T-helper 2 cell treated with Interferon-gamma antibody and Interleukin-4, amounts not matched to agents 5 μg/mL and 100 μg/mL, for 36 hours (primary cell): ENCODE measurements at regions not wholly inside any gene's neighbourhood (a gene's known extent, or its start where the extent isn't known, plus 50 kb on each side); places are given as distances from the start of the nearest gene placed in this dataset.

Experiments used
- DNase-seq: peaks from one replicate; pipeline ENCODE4 v3.0.0; 2021; ENCODE audit warnings: low spot score
- H3K27ac Mint-ChIP-seq: one replicate; pipeline ENCODE4 v1.8.0; 2021; ENCODE audit warnings: mild to moderate bottlenecking, mixed read lengths
- H3K27me3 Mint-ChIP-seq: one replicate; pipeline ENCODE4 v1.8.0; 2021; ENCODE audit warnings: low read depth, mixed read lengths
- H3K36me3 Mint-ChIP-seq: one replicate; pipeline ENCODE4 v1.8.0; 2021; ENCODE audit warnings: low read depth, mixed read lengths
- H3K4me1 Mint-ChIP-seq: one replicate; pipeline ENCODE4 v1.8.0; 2021; ENCODE audit warnings: low read depth, mixed read lengths
- H3K4me3 Mint-ChIP-seq: one replicate; pipeline ENCODE4 v1.8.0; 2022; ENCODE audit warnings: mild to moderate bottlenecking, moderate library complexity, mixed read lengths
- H3K9me3 Mint-ChIP-seq: one replicate; pipeline ENCODE4 v1.8.0; 2021; ENCODE audit warnings: mixed read lengths

- Mint-ChIP-seq H3K27me3 (peaks cover 2% of the 10 kb centered on the region), H3K4me3 (no peak overlapping the region)
Measured at GRCh38 chr2:19846567-19846966, 55.2 kb downstream of the TTC32 start.

DNA sequence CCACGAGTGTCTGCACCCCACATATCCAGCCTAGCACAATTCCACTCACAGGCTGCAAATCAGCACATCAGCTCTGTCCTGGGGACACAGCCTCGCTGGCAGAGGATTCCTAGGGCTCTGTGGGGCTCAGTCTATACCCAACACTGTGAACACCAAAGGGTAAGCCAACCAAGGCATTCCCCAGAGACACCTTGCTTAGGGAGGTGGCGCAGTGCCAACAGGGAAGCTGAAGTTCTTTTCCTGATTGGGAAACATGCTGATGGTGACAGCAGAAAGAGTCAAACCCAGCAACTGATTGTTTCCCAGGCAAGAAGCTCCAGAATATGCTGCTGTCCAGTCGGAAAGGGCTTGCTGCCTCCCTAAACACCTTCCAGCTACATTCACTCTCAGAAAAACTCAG, 55.8 kb downstream of the TTC32 start:
- peaks cover 2% of the 10 kb centered on the region for H3K27me3 Mint-ChIP-seq
- no peak overlapping the region for H3K27ac Mint-ChIP-seq
- DNase-seq: no peak
- H3K4me1 Mint-ChIP-seq: no peaks in the 10 kb centered on the region
- H3K36me3 Mint-ChIP-seq: no peaks in the 10 kb centered on the region
- no peak overlapping the region for H3K4me3 Mint-ChIP-seq
- H3K9me3 Mint-ChIP-seq: no peaks in the 10 kb centered on the region

More at GRCh38 chr2:19846567-19846966, 55.2 kb downstream of the TTC32 start:
- Mint-ChIP-seq H3K4me1 (no peaks in the 10 kb centered on the region), H3K36me3 (no peaks in the 10 kb centered on the region), H3K9me3 (no peaks in the 10 kb centered on the region), H3K27ac (no peak overlapping the region)
- no peak for DNase-seq

DNA sequence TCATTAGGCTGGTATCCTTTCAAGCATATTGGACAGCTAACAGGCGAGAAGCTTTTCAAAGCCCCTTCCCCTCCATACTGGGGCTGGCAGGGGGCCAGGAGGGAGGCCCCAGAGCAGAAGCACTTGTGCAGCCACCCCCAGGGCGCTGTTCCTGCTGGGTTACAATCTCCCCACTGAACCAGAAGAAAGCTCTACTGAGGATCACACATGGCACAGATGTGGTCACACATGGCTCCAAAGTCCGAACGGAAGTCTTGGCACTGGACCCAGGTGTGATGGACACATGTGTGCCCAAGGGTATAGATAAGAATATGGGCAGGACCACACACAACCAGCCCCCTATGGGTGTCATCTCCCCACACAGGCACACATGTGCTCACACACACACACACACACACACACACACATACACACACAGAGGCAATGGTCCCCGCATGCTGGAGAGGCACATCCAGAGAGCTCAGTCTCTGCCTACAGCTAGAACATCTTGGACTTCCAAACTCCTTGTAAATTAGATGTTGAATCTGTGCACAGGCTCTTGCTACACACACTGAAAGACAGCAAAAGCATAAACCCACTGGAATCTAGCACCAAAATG, 56.4 kb downstream of the TTC32 start:
- Mint-ChIP-seq H3K4me3 (no peak overlapping the region), H3K9me3 (no peaks in the 10 kb centered on the region), H3K27ac (no peak overlapping the region), H3K36me3 (no peaks in the 10 kb centered on the region), H3K4me1 (no peaks in the 10 kb centered on the region), H3K27me3 (peaks cover 2% of the 10 kb centered on the region)
- DNase-seq: no peak

DNA sequence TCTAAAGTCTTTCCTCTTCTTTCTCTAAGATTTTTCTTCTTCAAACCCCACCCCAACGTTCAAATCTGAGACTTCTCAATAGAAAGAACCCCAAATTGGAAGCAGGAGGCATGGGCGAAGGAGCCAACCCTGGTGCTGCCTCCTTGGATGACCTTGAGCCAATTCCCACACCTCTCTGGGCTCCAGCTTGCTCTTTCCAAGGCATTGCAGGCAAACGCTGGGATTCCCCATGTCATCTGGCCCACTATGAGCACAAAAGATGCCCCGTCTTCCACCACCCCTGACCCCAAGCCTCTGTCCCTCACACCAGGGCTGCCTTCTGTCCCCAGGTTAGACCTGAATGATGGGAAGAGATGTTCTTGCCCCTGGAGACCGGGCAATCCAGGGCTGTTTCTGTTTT, 57.0 kb downstream of the TTC32 start:
- peaks cover 2% of the 10 kb centered on the region for H3K27me3 Mint-ChIP-seq
- no peak overlapping the region for H3K27ac Mint-ChIP-seq
- no peaks in the 10 kb centered on the region for H3K36me3 Mint-ChIP-seq
- H3K4me1 Mint-ChIP-seq: peaks cover 2% of the 10 kb centered on the region
- DNase-seq: no peak
- no peaks in the 10 kb centered on the region for H3K9me3 Mint-ChIP-seq
- no peak overlapping the region for H3K4me3 Mint-ChIP-seq

DNA sequence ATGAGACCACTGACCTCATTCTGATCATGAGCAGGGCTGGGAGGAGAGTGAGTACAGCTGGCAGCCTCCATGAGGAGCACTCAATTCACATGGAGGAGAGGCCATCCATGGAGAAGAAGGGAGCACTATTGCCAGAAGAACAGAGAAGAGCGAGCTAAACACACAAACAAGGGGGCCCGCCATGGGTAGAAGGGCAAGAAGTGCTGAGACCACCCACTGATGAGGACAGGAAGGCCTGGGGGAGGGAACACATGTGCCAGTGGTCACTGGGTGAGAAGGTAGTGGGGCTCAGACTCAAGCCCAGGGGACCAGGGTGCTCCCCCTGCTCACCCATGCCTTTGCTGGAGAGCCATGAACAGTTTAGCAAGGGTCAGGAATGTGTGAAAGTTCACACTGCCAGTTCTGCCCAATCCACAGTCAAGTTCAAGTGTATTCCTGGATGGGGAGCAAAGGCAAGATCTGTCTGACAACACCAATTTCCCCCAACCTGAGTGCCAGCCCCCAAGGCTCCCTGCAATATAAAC, 57.7 kb downstream of the TTC32 start:
- H3K27ac Mint-ChIP-seq: no peak overlapping the region
- DNase-seq: no peak
- H3K4me1 Mint-ChIP-seq: peaks cover 5% of the 10 kb centered on the region
- H3K27me3 Mint-ChIP-seq: peaks cover 2% of the 10 kb centered on the region
- no peaks in the 10 kb centered on the region for H3K9me3 Mint-ChIP-seq
- no peak overlapping the region for H3K4me3 Mint-ChIP-seq
- no peaks in the 10 kb centered on the region for H3K36me3 Mint-ChIP-seq

- peaks cover 7% of the 10 kb centered on the region for H3K27me3 Mint-ChIP-seq
- no peak overlapping the region for H3K27ac Mint-ChIP-seq
- DNase-seq: no peak
- H3K4me1 Mint-ChIP-seq: peaks cover 5% of the 10 kb centered on the region
- no peak overlapping the region for H3K4me3 Mint-ChIP-seq
- no peaks in the 10 kb centered on the region for H3K36me3 Mint-ChIP-seq
- H3K9me3 Mint-ChIP-seq: no peaks in the 10 kb centered on the region
Measured at GRCh38 chr2:19841918-19842693, 59.7 kb downstream of the TTC32 start.

DNA sequence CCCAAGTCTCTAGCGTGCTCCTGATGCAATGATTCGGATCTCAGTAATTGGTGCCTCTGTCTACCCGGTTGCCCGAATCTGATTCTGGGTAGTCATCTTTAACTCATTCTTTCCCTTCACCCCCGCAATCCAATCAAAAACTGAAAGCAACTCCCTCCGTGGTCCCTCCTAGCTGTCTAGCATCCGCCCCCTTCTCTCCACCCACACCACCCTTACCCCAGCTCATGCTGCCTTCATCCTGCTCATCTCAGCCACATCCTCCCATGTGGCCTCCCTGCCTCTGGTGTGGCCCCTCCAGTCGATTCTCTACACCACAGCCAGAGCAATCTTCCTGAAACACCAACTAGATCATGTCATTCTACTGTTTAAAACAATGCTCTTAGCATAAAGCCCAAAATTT, 62.3 kb downstream of the TTC32 start:
- DNase-seq: no peak
- Mint-ChIP-seq H3K36me3 (no peaks in the 10 kb centered on the region), H3K27me3 (peaks cover 7% of the 10 kb centered on the region), H3K4me1 (peaks cover 5% of the 10 kb centered on the region), H3K4me3 (no peak overlapping the region), H3K27ac (no peak overlapping the region), H3K9me3 (no peaks in the 10 kb centered on the region)

GRCh38 chr2:19838616-19839015, 63.2 kb downstream of the TTC32 start:
- Mint-ChIP-seq H3K27me3 (peaks cover 5% of the 10 kb centered on the region), H3K36me3 (no peaks in the 10 kb centered on the region), H3K27ac (no peak overlapping the region)

DNA sequence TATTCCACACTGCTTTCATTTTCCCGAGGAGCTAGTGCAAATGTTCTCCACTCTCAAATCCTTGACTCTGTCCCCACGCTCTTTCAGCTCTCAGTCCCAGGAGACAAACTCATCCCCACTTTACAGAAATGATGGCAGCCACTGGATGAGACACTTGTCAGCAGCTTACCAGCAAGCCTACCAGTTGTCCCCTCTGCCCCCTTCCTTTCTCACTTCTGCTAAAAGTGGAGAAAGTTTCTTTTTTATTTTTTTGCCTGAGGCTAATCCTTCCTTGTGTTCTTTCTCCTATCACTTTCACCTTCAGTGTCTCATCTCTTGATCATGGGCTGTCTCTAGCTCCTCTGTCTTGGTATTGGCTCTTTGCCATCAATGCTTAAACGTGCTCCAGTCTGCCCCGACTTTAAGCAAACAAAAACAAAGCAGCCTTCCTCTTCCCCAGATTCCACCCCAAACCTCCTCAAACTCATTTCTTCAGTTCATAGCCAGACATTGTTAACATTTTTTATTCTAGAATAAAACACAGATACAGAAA, 64.5 kb downstream of the TTC32 start:
- Mint-ChIP-seq H3K36me3 (no peaks in the 10 kb centered on the region), H3K27me3 (peaks cover 5% of the 10 kb centered on the region)

More at GRCh38 chr2:19838616-19839015, 63.2 kb downstream of the TTC32 start:
- Mint-ChIP-seq H3K9me3 (no peaks in the 10 kb centered on the region), H3K4me1 (peaks cover 5% of the 10 kb centered on the region), H3K4me3 (no peak overlapping the region)
- no peak for DNase-seq

GRCh38 chr2:19835781-19836281, 66.0 kb downstream of the TTC32 start:
- Mint-ChIP-seq H3K27me3 (peaks cover 5% of the 10 kb centered on the region), H3K36me3 (no peaks in the 10 kb centered on the region), H3K4me3 (no peak overlapping the region), H3K9me3 (no peaks in the 10 kb centered on the region), H3K4me1 (peaks cover 5% of the 10 kb centered on the region), H3K27ac (no peak overlapping the region)
- DNase-seq: no peak

More for the DNA sequence above, 64.5 kb downstream of the TTC32 start:
- Mint-ChIP-seq H3K4me3 (no peak overlapping the region), H3K9me3 (no peaks in the 10 kb centered on the region), H3K4me1 (peaks cover 5% of the 10 kb centered on the region), H3K27ac (no peak overlapping the region)
- no peak for DNase-seq

DNA sequence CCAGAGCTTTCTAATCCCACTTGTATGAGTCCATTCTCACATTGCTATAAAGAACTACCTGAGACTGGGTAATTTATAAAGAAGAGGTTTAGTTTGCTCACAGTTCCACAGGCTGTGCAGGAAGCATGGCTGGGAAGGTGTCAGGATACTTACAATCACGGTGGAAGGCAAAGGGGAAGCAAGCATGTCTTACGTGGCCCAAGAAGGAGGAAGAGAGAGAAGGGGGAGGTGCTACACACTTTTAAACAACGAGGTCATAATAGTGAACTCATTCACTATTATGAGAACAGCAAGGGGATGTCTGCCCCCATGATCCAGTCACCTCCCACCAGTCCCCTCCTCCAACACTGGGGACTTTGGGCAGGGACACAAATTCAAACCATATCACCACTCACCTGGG, 67.8 kb downstream of the TTC32 start:
- Mint-ChIP-seq H3K4me1 (no peaks in the 10 kb centered on the region), H3K9me3 (no peaks in the 10 kb centered on the region), H3K27ac (no peak overlapping the region), H3K4me3 (no peak overlapping the region), H3K36me3 (no peaks in the 10 kb centered on the region), H3K27me3 (peaks cover 5% of the 10 kb centered on the region)
- no peak for DNase-seq

DNA sequence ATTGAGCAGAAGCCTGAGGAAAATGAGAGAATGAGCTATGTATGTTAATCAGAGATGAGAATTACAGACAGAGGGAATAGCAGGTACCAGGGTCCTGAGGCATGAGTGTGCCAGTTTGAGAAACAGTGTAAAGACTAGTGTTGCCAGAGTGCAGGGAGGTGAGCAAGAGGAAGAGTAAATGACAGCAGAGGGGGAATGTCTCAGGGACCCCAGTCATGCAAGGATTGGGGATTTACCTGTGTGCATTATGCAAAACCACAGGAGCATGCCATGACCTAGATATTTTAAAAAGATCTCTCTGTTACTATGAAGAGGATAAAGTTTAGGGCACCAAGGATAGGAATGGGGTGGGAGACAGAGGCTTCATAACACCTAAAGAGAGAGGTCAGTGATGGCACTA, 72.1 kb downstream of the TTC32 start:
- no peak for DNase-seq
- Mint-ChIP-seq H3K36me3 (no peaks in the 10 kb centered on the region), H3K4me3 (no peak overlapping the region), H3K9me3 (no peaks in the 10 kb centered on the region), H3K27me3 (peaks cover 8% of the 10 kb centered on the region), H3K27ac (no peak overlapping the region), H3K4me1 (no peaks in the 10 kb centered on the region)

DNA sequence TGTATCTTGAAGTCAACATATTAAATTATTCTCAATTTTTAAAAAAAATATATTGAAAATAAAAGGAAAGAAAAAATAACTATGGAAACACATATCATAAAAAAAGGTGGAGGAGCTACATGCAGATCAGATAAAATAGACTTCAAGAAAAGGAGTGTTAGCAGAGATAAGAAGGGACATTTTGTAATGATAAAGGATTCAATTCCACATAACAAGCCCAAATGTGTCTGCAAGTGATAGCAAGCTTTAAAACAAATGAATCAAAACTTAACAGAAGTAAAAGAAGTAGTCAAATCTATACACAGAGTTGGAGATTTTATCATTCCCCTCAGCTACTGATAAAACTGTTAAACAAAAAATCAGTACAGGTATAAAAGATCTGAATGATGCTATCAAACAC, 74.9 kb downstream of the TTC32 start:
- H3K4me3 Mint-ChIP-seq: no peak overlapping the region

GRCh38 chr2:19823507-19823906, 78.3 kb downstream of the TTC32 start:
- no peak for DNase-seq
- Mint-ChIP-seq H3K4me3 (no peak overlapping the region), H3K36me3 (no peaks in the 10 kb centered on the region), H3K9me3 (no peaks in the 10 kb centered on the region), H3K27me3 (peaks cover 17% of the 10 kb centered on the region), H3K4me1 (no peaks in the 10 kb centered on the region), H3K27ac (no peak overlapping the region)

More for the DNA sequence above, 74.9 kb downstream of the TTC32 start:
- H3K27me3 Mint-ChIP-seq: peaks cover 17% of the 10 kb centered on the region
- H3K9me3 Mint-ChIP-seq: no peaks in the 10 kb centered on the region
- H3K27ac Mint-ChIP-seq: no peak overlapping the region
- no peaks in the 10 kb centered on the region for H3K4me1 Mint-ChIP-seq
- H3K36me3 Mint-ChIP-seq: no peaks in the 10 kb centered on the region
- no peak for DNase-seq
